Colonic mucosa (tissue), 4 donors: ENCODE measurements at regions not wholly inside any gene's neighbourhood (a gene's known extent, or its start where the extent isn't known, plus 50 kb on each side); places are given as distances from the start of the nearest gene placed in this dataset.

Experiments
- DNase-seq: peaks from one replicate; pipeline ENCODE4 v3.0.0-alpha.2; 2020
- H3K27ac ChIP-seq: fragments of 200-600 bp; one replicate; pipeline ENCODE4 v1.8.0; 2021
- H3K27me3 ChIP-seq: fragments of 200-600 bp; one replicate; pipeline ENCODE4 v1.8.0; 2021
- H3K36me3 ChIP-seq: fragments of 200-600 bp; one replicate; pipeline ENCODE4 v1.8.0; 2021
- H3K4me1 ChIP-seq: fragments of 200-600 bp; one replicate; pipeline ENCODE4 v1.8.0; 2021; ENCODE audit warnings: mild to moderate bottlenecking
- H3K4me3 ChIP-seq: fragments of 200-600 bp; one replicate; pipeline ENCODE4 v1.8.0; 2021
- H3K9ac ChIP-seq, 2 donors: one replicate each; pipeline ENCODE4 v1.7.0; 2013; ENCODE audit warnings: control low read depth in 2 of 2, low read depth in 2 of 2, low read length in 2 of 2
- H3K9me3 ChIP-seq: fragments of 200-600 bp; one replicate; pipeline ENCODE4 v1.8.0; 2021
- intact Hi-C: fragments of 100-400 bp; cut with DNase I; formaldehyde crosslinking; loops from one replicate; pipeline ENCODE4 v1.14.1; 2022
- TF ChIP-seq, protein P1 (sequence below): fragments of 200-600 bp; IDR thresholded peaks from one replicate; pipeline ENCODE4 v1.8.0; 2022; ENCODE audit warnings: antibody characterized with exemption, mild to moderate bottlenecking
- donor health status: healthy.
- donor health status: DM: no; HTN: no; CAD: no.
- donor health status: DM: no; HTN: no; CAD: no.

DNA sequence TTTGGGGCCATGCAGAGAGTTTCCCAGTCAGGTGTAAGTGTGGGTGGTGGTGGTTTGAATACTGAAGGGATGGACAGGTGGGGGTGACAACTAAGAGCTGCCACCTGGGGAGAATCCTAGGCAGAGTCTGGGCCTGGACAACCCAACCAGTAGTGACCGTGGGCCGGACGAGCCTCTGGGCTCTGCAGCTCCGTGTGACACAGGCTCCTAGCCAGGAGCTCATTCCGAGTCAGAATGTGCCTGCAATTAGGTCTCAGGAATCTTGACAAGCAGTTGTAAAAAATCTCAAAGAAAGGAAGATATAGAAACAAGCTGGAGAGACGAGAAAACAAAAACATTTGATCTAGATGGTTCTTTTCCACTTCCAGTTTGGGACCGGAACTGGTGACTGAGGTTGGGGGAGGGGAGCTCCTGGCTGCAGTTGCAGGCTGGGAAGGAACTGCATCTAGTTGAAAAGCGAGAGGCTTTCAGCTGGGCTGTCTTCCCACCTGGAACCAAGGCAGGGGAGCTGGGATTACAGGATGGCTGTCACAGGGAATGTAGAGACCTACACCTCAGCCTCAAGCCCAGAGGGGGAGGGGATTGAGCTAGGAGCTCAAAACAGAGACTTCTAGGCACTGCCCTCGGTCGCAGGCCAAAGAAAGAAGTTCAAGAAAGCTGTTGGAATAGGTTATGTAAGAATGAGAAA lies 156.9 kb downstream of the PAX1 start:
- H3K9ac ChIP-seq: no peak overlapping the region
- DNase-seq: no peak
- H3K9me3 ChIP-seq: no peaks in the 10 kb centered on the region
- no peak overlapping the region for H3K4me3 ChIP-seq
- intact Hi-C loops: no loop called here
- TF ChIP-seq, protein P1, sequence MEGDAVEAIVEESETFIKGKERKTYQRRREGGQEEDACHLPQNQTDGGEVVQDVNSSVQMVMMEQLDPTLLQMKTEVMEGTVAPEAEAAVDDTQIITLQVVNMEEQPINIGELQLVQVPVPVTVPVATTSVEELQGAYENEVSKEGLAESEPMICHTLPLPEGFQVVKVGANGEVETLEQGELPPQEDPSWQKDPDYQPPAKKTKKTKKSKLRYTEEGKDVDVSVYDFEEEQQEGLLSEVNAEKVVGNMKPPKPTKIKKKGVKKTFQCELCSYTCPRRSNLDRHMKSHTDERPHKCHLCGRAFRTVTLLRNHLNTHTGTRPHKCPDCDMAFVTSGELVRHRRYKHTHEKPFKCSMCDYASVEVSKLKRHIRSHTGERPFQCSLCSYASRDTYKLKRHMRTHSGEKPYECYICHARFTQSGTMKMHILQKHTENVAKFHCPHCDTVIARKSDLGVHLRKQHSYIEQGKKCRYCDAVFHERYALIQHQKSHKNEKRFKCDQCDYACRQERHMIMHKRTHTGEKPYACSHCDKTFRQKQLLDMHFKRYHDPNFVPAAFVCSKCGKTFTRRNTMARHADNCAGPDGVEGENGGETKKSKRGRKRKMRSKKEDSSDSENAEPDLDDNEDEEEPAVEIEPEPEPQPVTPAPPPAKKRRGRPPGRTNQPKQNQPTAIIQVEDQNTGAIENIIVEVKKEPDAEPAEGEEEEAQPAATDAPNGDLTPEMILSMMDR: no peak
- H3K4me1 ChIP-seq: no peaks in the 10 kb centered on the region
- no peaks in the 10 kb centered on the region for H3K36me3 ChIP-seq
- H3K27ac ChIP-seq: no peak overlapping the region
- H3K27me3 ChIP-seq: no peaks in the 10 kb centered on the region

- Histone ChIP-seq H3K4me3 (no peak overlapping the region), H3K9ac (no peak overlapping the region)
- no peak for DNase-seq
Observed at GRCh38 chr20:21840991-21841390, 135.5 kb downstream of the PAX1 start.

GRCh38 chr20:21839982-21840381 lies 134.5 kb downstream of the PAX1 start:
- Histone ChIP-seq H3K27ac (no peak overlapping the region), H3K4me1 (no peaks in the 10 kb centered on the region), H3K27me3 (no peaks in the 10 kb centered on the region), H3K36me3 (no peaks in the 10 kb centered on the region), H3K9me3 (no peaks in the 10 kb centered on the region), H3K9ac (no peak overlapping the region), H3K4me3 (no peak overlapping the region)
- intact Hi-C loops: no loop called here
- no peak for DNase-seq
- TF ChIP-seq, protein P1: no peak

More at GRCh38 chr20:21840991-21841390, 135.5 kb downstream of the PAX1 start:
- H3K9me3 ChIP-seq: no peaks in the 10 kb centered on the region
- no peaks in the 10 kb centered on the region for H3K36me3 ChIP-seq
- no peak overlapping the region for H3K27ac ChIP-seq
- H3K27me3 ChIP-seq: no peaks in the 10 kb centered on the region
- intact Hi-C loops: no loop called here
- no peaks in the 10 kb centered on the region for H3K4me1 ChIP-seq
- TF ChIP-seq, protein P1: no peak

- Histone ChIP-seq H3K9ac (no peak overlapping the region), H3K4me1 (no peaks in the 10 kb centered on the region), H3K4me3 (no peak overlapping the region), H3K27me3 (no peaks in the 10 kb centered on the region), H3K27ac (no peak overlapping the region), H3K9me3 (no peaks in the 10 kb centered on the region), H3K36me3 (no peaks in the 10 kb centered on the region)
- TF ChIP-seq, protein P1: no peak
- intact Hi-C loops: no loop called here
- no peak for DNase-seq
Observed at GRCh38 chr20:21836346-21836745, 130.9 kb downstream of the PAX1 start.

GRCh38 chr20:21835042-21835441 lies 129.6 kb downstream of the PAX1 start:
- no peak overlapping the region for H3K9ac ChIP-seq
- TF ChIP-seq, protein P1: no peak
- no peaks in the 10 kb centered on the region for H3K9me3 ChIP-seq
- no peak overlapping the region for H3K4me3 ChIP-seq
- H3K27me3 ChIP-seq: no peaks in the 10 kb centered on the region
- no peak overlapping the region for H3K27ac ChIP-seq
- intact Hi-C loops: no loop called here
- no peak for DNase-seq
- no peaks in the 10 kb centered on the region for H3K36me3 ChIP-seq
- no peaks in the 10 kb centered on the region for H3K4me1 ChIP-seq
